ENCODE measurements at regions not wholly inside any gene's neighbourhood (a gene's known extent, or its start where the extent isn't known, plus 50 kb on each side); places are given as distances from the start of the nearest gene placed in this dataset.

DNA sequence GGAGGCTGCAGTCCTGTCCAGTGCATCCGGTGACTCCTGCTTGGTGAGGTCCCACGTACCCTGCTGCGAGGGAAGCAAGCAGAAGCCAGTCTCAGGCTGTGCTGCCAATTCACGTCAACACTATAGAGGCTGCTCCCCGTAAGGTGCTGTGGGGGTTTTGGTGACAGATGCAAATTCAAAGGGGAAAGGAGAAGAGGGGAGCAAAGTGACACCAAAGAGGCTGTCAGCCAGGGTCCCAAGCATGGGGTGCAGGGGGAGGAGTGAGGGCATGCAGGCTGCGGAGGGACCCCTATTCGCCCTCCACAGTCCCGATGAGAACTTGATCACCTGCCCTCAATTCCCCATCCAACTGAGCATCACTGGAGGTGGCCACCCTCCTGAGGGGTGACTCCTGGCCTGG is 179.4 kb upstream of the HS6ST1 start:
- DNase-seq, result no peak

- no peak for DNase-seq
Measured at GRCh38 chr2:128498589-128498988, 179.9 kb upstream of the HS6ST1 start.

- DNase-seq, result no peak
Measured at GRCh38 chr2:128499367-128500137, 180.9 kb upstream of the HS6ST1 start.

GRCh38 chr2:128500138-128500800 is 181.6 kb upstream of the HS6ST1 start:
- no peak for DNase-seq

GRCh38 chr2:128501006-128501690 is 182.5 kb upstream of the HS6ST1 start:
- DNase-seq, result no peak

DNA sequence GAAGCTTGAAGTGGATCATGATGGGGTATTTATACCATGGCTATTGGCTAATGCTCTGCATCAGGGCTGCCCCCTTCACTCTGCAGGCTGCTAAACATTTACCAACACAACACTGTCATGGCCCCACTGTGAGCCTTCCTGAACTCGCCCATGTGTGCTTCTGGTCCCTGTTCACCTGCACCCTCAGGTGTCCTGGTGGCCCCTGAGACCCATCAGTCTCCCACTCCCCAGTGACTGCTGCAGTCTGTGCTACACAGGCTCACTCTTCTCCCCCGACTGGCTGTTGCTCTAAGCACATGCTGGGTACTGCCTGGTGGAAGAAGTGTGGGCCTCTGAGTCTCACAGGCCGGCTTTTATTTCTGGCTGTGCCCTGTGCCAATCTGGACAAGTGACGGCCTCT is 183.0 kb upstream of the HS6ST1 start:
- DNase-seq, result no peak

DNA sequence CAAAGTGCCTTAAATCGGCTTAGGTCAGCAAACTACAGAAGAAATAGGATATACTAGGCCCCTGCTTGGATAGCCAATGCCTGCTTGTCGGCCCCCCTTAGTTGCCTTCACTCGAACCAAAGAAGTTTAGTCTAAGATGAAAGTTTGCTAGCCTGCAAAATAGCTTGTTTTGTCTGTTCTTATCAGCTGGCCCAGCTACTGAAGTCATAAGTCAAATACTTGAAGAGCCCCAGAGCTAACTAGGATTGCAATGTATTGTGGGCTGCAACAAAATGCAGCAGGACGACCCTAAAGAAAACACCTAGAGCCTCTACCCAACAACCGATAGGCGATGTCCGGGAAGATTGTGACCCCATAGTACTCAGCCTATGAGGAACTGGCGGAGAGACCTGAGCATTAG is 183.5 kb upstream of the HS6ST1 start:
- no peak for DNase-seq

DNA sequence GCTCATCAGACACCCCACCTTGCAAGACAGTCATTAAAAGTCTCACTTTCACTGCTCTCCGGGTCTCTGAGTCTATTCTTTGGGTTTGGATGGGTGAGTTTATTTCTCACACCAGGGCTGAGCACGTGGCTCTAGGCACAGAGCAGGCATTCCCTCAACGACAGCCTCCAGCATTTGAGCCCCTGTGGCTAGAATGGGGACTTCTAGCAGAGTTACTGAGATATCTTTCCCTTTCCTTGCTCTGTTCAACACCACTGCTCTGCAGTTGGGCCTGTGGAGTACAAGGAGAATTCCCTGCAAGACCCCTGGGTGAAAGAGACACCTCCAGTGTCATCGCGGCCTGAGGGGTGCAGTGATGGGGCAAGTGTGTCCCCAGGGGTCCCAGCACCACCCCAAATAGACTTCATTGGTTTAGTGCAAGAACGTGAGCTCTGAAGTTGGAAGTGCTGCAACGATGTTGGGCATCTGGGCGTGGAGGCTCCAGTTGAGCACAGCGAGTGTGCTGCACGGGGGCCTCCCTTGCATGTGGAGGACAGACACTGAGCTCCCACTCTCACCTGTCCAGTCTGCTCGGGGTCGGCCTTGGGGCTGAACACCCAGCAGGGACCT is 184.1 kb upstream of the HS6ST1 start:
- DNase-seq, result no peak

GRCh38 chr2:128503399-128504245 is 185.0 kb upstream of the HS6ST1 start:
- no peak for DNase-seq

DNA sequence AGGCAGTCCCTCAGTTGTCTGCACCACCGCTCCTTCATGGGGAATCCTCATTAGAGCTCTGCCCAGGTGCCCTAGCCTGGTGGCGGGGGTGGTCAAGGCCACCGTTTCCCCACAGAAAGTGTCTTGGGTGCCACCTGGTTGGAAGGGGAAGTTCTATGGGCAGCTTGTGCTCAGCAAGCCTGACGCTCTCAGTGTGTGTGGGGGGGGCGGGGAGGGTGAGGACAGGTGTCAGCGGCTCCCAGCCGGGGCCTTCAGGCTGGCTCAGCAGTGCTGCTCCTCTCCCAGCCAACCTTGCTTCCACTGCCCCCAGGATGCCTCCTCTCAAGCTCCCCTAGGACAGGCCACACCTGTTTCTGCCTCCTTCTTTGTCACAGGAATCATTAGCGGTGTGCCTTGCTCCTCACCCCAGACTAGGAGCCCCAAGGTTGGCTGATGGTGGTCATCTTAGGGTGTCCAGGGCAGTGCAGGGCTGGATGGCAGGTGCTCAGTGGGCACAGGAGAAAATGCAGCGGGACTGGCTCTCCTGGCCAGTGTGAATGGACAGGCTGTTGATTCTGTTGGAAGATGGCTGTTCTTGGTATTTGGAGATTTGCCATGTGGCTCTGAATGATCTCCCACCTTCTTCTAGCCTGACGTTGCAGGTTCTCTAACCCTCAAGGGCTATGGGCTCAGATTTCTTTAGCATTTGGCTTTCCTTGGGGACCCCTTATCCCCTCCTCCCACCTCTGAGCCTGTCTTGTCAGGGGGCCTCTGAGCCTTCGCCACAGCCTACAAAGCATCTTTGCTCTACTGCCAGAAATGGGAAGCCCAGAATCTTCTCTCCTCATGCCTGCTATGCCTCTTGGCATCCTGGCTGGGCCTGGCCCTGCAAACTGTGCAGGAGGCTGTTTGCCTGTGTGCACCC is 185.8 kb upstream of the HS6ST1 start:
- DNase-seq, result no peak

DNA sequence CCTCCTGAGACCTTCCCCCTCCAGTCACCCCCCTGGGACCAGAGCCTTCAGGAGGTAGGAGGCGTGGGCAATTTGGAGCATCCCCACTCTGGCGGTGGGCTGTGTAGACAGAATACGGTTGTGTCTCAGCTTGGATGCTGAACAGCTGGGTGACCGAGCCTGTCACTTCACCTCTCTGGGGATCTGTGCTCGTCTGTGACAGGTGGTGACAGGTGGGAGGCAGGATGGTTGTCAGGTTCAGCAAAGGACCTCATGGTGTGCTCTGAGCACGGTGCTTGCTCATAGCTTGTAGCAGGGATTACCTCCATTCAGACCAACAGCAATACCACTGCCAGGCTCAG is 186.5 kb upstream of the HS6ST1 start:
- DNase-seq, result no peak

GRCh38 chr2:128505575-128506526 is 187.2 kb upstream of the HS6ST1 start:
- no peak for DNase-seq

DNA sequence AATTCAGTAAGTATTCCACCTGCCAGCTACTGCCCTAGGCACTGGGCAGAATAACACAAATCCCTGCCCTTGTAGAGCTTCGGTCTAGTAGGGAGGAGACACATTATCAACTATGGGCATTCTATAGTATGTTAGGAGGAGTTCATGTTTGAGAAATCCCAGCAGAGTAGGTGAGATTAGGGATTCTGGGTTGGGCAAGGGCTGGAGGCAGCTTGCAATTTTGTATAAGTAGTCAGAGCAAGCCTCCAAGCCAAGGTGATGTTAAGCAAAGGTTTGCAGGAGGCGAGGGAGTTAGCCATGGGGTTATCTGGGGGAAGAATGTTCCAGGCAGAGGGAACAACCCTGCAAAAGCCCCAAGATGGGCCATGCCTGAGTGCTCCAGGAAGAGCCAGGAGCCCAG is 187.9 kb upstream of the HS6ST1 start:
- no peak for DNase-seq

DNA sequence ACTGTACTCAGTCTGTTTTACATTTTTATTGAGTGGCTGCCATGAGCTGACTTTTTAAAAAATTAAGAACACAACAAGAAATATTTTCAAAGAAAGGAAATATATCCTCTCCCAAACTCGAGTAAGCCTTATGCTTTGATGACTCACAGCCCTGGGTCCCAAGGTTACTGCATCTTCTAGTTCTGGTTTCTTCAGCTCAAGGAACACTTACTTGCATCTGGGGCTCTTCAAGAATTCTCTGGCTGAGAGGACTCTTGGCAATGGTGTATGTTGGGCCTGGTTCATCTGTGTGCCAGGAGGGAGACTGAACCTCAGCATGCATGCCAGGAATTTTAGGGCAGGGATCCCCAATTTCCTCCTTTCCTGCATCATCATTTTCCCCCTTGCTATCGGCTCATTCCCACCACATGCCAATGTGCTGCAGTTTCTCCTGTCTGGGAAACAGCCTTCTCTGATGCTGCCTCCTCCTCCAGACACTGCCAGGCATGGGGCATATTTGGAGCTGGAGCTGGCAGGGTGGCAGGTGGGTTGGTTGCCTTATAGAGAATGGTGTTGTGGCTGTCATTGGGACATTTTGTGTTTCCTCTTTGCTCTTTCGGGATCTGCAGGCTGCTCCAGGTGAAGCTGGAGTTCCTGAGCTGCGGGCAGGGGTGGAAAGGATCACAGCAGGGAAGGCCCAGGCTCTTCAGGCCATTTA is 192.2 kb upstream of the HS6ST1 start:
- no peak for DNase-seq

DNA sequence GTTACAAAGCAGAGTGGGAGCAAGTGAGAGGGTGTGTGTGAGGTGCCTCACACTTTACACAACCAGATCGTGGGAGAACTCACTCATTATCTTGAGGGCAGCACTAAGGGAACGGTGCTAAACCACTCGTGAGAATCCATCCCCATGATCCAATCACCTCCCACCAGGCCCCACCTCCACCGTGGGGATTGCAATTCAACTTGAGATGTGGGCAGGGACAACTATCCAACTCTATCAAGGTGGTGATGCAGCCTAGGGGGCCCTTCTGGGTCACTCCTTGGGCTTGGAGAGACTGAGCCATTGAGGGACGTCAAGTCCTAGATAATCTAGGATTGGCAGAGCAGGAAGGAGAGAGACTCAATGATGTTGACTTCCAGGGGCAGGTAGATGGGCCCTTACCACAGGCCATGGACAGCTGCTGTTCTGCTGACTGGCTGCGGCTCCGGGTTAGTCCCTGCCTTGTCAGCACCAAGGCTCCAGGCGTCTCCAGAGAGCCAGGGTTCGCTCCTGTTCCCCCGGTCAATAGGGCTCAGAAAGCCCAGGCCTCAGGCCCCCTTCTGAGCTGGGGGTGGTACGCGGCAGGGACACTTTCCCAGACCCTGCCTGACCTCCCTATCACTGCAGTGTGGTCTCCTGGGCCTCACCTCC is 193.2 kb upstream of the HS6ST1 start:
- DNase-seq, result no peak

GRCh38 chr2:128512379-128513115 is 193.9 kb upstream of the HS6ST1 start:
- no peak for DNase-seq

DNA sequence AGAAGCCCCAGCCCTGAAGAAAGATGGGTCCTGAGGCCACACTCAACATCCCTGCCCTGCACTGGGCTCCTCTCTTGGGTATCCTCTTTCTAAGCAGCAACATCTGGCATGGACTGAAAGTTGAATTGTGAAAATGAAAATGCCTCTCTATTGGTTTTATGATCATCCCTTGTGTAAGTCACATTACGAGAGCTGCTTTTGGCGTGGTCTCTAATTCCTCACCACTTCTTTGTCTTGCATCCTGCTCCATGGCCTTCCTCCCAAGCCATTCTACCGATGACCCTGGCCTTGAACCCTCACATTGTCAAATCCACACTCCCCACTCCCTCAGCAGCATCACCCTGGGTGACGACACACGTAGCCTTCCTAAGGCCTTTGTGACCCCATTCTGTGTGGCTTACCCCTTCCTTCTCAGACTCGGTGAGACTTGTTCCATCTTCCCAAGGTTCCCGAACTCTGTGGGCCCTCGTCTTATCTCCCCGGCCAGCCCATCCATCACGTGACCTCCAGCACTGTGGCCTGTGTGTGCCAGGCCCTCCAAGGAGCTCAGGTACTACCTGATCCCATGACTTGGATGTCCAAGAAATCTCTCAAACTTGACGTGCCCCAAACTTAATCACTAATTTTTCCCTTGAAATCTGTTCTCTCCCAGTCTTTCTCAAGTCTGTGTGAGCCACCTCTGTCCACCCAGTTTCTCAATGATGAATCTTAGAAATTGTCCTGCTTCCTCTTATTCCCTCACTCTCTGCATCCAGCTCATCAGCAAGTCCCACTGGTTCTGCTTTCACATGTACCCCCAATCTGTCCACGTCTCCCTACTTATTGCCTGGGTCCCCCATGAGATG is 194.7 kb upstream of the HS6ST1 start:
- DNase-seq, result no peak

DNA sequence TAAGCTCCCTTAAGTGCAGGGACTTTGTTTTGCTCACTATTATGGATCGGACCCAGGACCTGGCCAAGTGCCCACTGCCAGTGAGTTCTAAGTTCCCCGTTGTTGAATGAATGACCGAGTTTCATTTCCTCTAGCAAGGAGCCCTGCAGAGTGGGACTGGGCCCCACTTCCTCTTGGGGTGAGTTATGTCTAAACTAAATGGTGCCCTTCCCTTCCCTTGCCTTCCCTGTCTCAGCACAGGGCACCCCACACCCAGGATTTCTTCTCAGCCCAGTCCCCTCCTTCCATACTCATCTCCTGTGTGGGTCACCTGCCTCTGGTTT is 195.3 kb upstream of the HS6ST1 start:
- no peak for DNase-seq

Measured in NCI-H2107 (cell line).